Spleen (tissue), 7 donors: ENCODE measurements at regions not wholly inside any gene's neighbourhood (a gene's known extent, or its start where the extent isn't known, plus 50 kb on each side); places are given as distances from the start of the nearest gene placed in this dataset.

Experiments used
- CTCF ChIP-seq, 11 experiments: fragments of 200-600 bp in 7 of 11; fragments of 450-650 bp in 4 of 11; sonication (generic) in 4 of 11; IDR thresholded peaks in 8 of 11; conservative IDR thresholded peaks in 3 of 11; 1 replicate in 7 of 11; 2 replicates in 4 of 11; pipeline versions ENCODE4 v1.4.0 to v1.8.0; 2016 to 2021; ENCODE audit warnings: antibody characterized with exemption in 11 of 11, inconsistent platforms in 4 of 11, mild to moderate bottlenecking in 1 of 11
- POLR2A ChIP-seq, 3 donors: fragments of 450-650 bp; IDR thresholded peaks; one replicate each; pipeline ENCODE4 v1.5.1; 2017; ENCODE audit warnings: antibody characterized with exemption in 3 of 3, mild to moderate bottlenecking in 1 of 3
- donor health status: DM: no; HTN: no; CAD: no; lungs with moderate emphysema.
- donor health status: DM: no; HTN: no; CAD: no.
- donor health status: DM: no; HTN: no; CAD: no.

GRCh38 chr6:1108198-1108597 is 203.7 kb upstream of the FOXQ1 start:
- no peak for TF ChIP-seq CTCF (IDR thresholded peaks at IDR 0.05 in 8 of 11, conservative IDR thresholded peaks at IDR 0.05 in 3 of 11)
- TF ChIP-seq POLR2A (IDR thresholded peaks at IDR 0.05) = no peak
